HG03159 (cell line): ENCODE measurements at regions not wholly inside any gene's neighbourhood (a gene's known extent, or its start where the extent isn't known, plus 50 kb on each side); places are given as distances from the start of the nearest gene placed in this dataset.
A peak's percentile ranks its signal among the peaks of the same experiment; 100 is the strongest.
"Not testable (repeated sequence)": the region's sequence is repeated elsewhere in the genome, so short reads cannot be mapped to it uniquely, and the experiment has no call there.

Source experiments
- ATAC-seq: cut with Tn5 transposase; IDR thresholded peaks from one replicate; pipeline ENCODE4 v1.9.1; 2021; ENCODE audit warnings: mild to moderate bottlenecking, moderate library complexity; ENCODE audit not compliant: unreplicated experiment

- ATAC-seq, result no peak
Measured at GRCh38 chr1:208977638-208978256, 605.8 kb upstream of the CAMK1G start.

- ATAC-seq, result no peak
Measured at GRCh38 chr1:208979776-208980175, 603.7 kb upstream of the CAMK1G start.

- ATAC-seq, result no peak
Measured at GRCh38 chr1:208980605-208981004, 602.9 kb upstream of the CAMK1G start.

GRCh38 chr1:208985231-208985630 lies 598.3 kb upstream of the CAMK1G start:
- ATAC-seq, result no peak

GRCh38 chr1:208988811-208989222 lies 594.7 kb upstream of the CAMK1G start:
- peak; percentile 96 for ATAC-seq

GRCh38 chr1:208990456-208990855 lies 593.1 kb upstream of the CAMK1G start:
- no peak for ATAC-seq

GRCh38 chr1:208997053-208997452 lies 586.5 kb upstream of the CAMK1G start:
- not testable (repeated sequence) for ATAC-seq

- no peak for ATAC-seq
Measured at GRCh38 chr1:208997726-208998312, 585.7 kb upstream of the CAMK1G start.

GRCh38 chr1:209008586-209008985 lies 574.9 kb upstream of the CAMK1G start:
- no peak for ATAC-seq

- no peak for ATAC-seq
Measured at GRCh38 chr1:209010475-209011230, 572.9 kb upstream of the CAMK1G start.

GRCh38 chr1:209012443-209013196 lies 570.9 kb upstream of the CAMK1G start:
- no peak for ATAC-seq

GRCh38 chr1:209015092-209015491 lies 568.4 kb upstream of the CAMK1G start:
- ATAC-seq, result no peak

- ATAC-seq, result no peak
Measured at GRCh38 chr1:209021622-209022021, 561.9 kb upstream of the CAMK1G start.

- no peak for ATAC-seq
Measured at GRCh38 chr1:209023790-209024189, 559.7 kb upstream of the CAMK1G start.

- no peak for ATAC-seq
Measured at GRCh38 chr1:209029737-209030136, 553.8 kb upstream of the CAMK1G start.

- no peak for ATAC-seq
Measured at GRCh38 chr1:209030454-209031167, 552.9 kb upstream of the CAMK1G start.

- no peak for ATAC-seq
Measured at GRCh38 chr1:209037064-209037463, 546.5 kb upstream of the CAMK1G start.

GRCh38 chr1:209038316-209038715 lies 545.2 kb upstream of the CAMK1G start:
- no peak for ATAC-seq

- no peak for ATAC-seq
Measured at GRCh38 chr1:209038735-209039134, 544.8 kb upstream of the CAMK1G start.

GRCh38 chr1:209040351-209040750 lies 543.2 kb upstream of the CAMK1G start:
- ATAC-seq, result no peak

- ATAC-seq, result no peak
Measured at GRCh38 chr1:209041927-209042326, 541.6 kb upstream of the CAMK1G start.
